SK-N-SH (cell line): ENCODE measurements at regions not wholly inside any gene's neighbourhood (a gene's known extent, or its start where the extent isn't known, plus 50 kb on each side); places are given as distances from the start of the nearest gene placed in this dataset.

Experiments used
- CTCF ChIA-PET: fragments of 300-600, 350-600 bp; formaldehyde crosslinking; extraction: SDS; loops from one replicate; lab custom pipeline; 2021; lab: Yijun Ruan, JAX
- POLR2A ChIA-PET: fragments of 350-600 bp; sonication (Branson Sonifier 250); formaldehyde crosslinking; extraction: SDS; loops from one replicate; lab custom pipeline; 2020; ENCODE audit warnings: antibody characterized with exemption, inconsistent platforms; lab: Yijun Ruan, JAX
- DNase-seq: peaks from one replicate; pipeline ENCODE4 v3.0.0; 2012
- H2AFZ ChIP-seq: fragments of 200-600 bp; sonication (generic); 2 replicates; pipeline ENCODE4 v1.8.1; 2016; ENCODE audit warnings: antibody characterized with exemption, mild to moderate bottlenecking, low read depth
- H3F3A ChIP-seq: fragments of 200-600 bp; sonication (generic); replicated peaks from 2 replicates; pipeline ENCODE3; 2016; ENCODE audit warnings: antibody characterized with exemption, mild to moderate bottlenecking; ENCODE audit not compliant: insufficient read depth
- H3K27ac ChIP-seq, 2 experiments: fragments of 200-500 bp in 1 of 2; fragments of 200-600 bp in 1 of 2; sonication (Bioruptor generic) in 1 of 2; sonication (generic), shearing (Covaris generic) in 1 of 2; 2 replicates each; pipeline versions ENCODE4 v1.5.1 to v1.6.1; 2014 to 2016; ENCODE audit warnings: low read depth in 2 of 2, inconsistent platforms in 1 of 2, low read length in 1 of 2, mild to moderate bottlenecking in 1 of 2, mixed read lengths in 1 of 2
- H3K27me3 ChIP-seq: fragments of 200-600 bp; sonication (generic), shearing (Covaris generic); 2 replicates; pipeline ENCODE4 v1.6.1; 2016; ENCODE audit warnings: mixed run types; ENCODE audit not compliant: insufficient read depth
- H3K36me3 ChIP-seq, 2 experiments: fragments of 200-500 bp in 1 of 2; fragments of 200-600 bp in 1 of 2; sonication (Bioruptor generic) in 1 of 2; sonication (generic) in 1 of 2; replicated peaks in 1 of 2; 2 replicates each; pipeline versions ENCODE3 to v1.5.1; 2014 to 2016; ENCODE audit warnings: low read length in 1 of 2, mild to moderate bottlenecking in 1 of 2; ENCODE audit not compliant: insufficient read depth in 2 of 2, control insufficient read depth in 1 of 2
- H3K4me1 ChIP-seq, 2 experiments: fragments of 200-500 bp in 1 of 2; fragments of 200-600 bp in 1 of 2; sonication (Bioruptor generic) in 1 of 2; sonication (generic), shearing (Covaris generic) in 1 of 2; 2 replicates each; pipeline versions ENCODE4 v1.5.1 to v1.6.1; 2014 to 2016; ENCODE audit warnings: low read depth in 1 of 2, low read length in 1 of 2, mixed run types in 1 of 2; ENCODE audit not compliant: insufficient read depth in 2 of 2, control insufficient read depth in 1 of 2
- H3K4me2 ChIP-seq: fragments of 200-600 bp; sonication (generic), shearing (Covaris generic); 2 replicates; pipeline ENCODE4 v1.6.1; 2017; ENCODE audit warnings: mixed run types
- H3K4me3 ChIP-seq, 2 experiments: fragments of 200-500 bp in 1 of 2; fragments of 200-600 bp in 1 of 2; sonication (Bioruptor generic) in 1 of 2; sonication (generic), shearing (Covaris generic) in 1 of 2; 2 replicates each; pipeline versions ENCODE4 v1.5.1 to v1.8.1; 2014 to 2016; ENCODE audit warnings: low read depth in 2 of 2, inconsistent platforms in 1 of 2, low read length in 1 of 2, mild to moderate bottlenecking in 1 of 2, mixed read lengths in 1 of 2, moderate library complexity in 1 of 2
- H3K79me2 ChIP-seq: fragments of 200-600 bp; sonication (generic); 2 replicates; pipeline ENCODE4 v1.8.1; 2017; ENCODE audit warnings: mild to moderate bottlenecking; ENCODE audit not compliant: insufficient read depth
- H3K9ac ChIP-seq: fragments of 200-600 bp; sonication (generic); 2 replicates; pipeline ENCODE4 v1.6.1; 2017; ENCODE audit warnings: mixed run types
- H3K9me2 ChIP-seq: fragments of 200-600 bp; sonication (generic); 2 replicates; pipeline ENCODE4 v1.6.1; 2017; ENCODE audit warnings: mixed run types
- H3K9me3 ChIP-seq: fragments of 200-600 bp; sonication (generic); 2 replicates; pipeline ENCODE4 v1.6.1; 2017; ENCODE audit warnings: mixed run types, mild to moderate bottlenecking, moderate library complexity
- H4K20me1 ChIP-seq: fragments of 200-600 bp; sonication (generic); 2 replicates; pipeline ENCODE4 v1.6.1; 2017; ENCODE audit warnings: mild to moderate bottlenecking, mixed run types; ENCODE audit not compliant: insufficient read depth
- CHD2 ChIP-seq: fragments of 150-350 bp; IDR thresholded peaks from 2 replicates; pipeline ENCODE4 v1.6.1; 2018; ENCODE audit warnings: low read length; ENCODE audit not compliant: partially characterized antibody
- EP300 ChIP-seq, 2 experiments: IDR thresholded peaks; 2 replicates each; pipeline versions ENCODE4 v1.4.0 to v1.6.1; 2012; ENCODE audit warnings: borderline replicate concordance in 1 of 2, low read depth in 1 of 2, low read length in 1 of 2
- FOSL2 ChIP-seq: IDR thresholded peaks from 2 replicates; pipeline ENCODE4 v1.4.0; 2012; ENCODE audit warnings: low read depth, mild to moderate bottlenecking, moderate library complexity, borderline replicate concordance
- FOXJ3 ChIP-seq: sonication (generic); formaldehyde crosslinking; IDR thresholded peaks from 2 replicates; pipeline ENCODE4 v1.5.1; 2020; ENCODE audit warnings: mild to moderate bottlenecking, missing genetic modification reagents
- GATA2 ChIP-seq: sonication (generic); formaldehyde crosslinking; IDR thresholded peaks from 2 replicates; pipeline ENCODE4 v1.5.0; 2020; ENCODE audit warnings: mild to moderate bottlenecking, missing genetic modification reagents
- IRF3 ChIP-seq: fragments of 150-350 bp; IDR thresholded peaks from 2 replicates; pipeline ENCODE4 v1.6.1; 2016; ENCODE audit warnings: mild to moderate bottlenecking, low read depth, low read length
- RAD21 ChIP-seq: IDR thresholded peaks from 2 replicates; pipeline ENCODE4 v1.6.1; 2012; ENCODE audit warnings: mild to moderate bottlenecking, low read length
- RCOR1 ChIP-seq: fragments of 150-350 bp; IDR thresholded peaks from 2 replicates; pipeline ENCODE4 v1.6.1; 2017; ENCODE audit warnings: antibody characterized with exemption, low read length
- REST ChIP-seq: IDR thresholded peaks from 2 replicates; pipeline ENCODE4 v1.6.1; 2012; ENCODE audit warnings: mild to moderate bottlenecking, low read depth, low read length, moderate library complexity
- RFX5 ChIP-seq: IDR thresholded peaks from 2 replicates; pipeline ENCODE4 v1.6.1; 2012; ENCODE audit warnings: mild to moderate bottlenecking, improper control_type of control experiment, low read length
- SIN3A ChIP-seq: IDR thresholded peaks from 2 replicates; pipeline ENCODE4 v1.6.1; 2012; ENCODE audit warnings: low read depth, mild to moderate bottlenecking, low read length, moderate library complexity, borderline replicate concordance
- SMC3 ChIP-seq: IDR thresholded peaks from 2 replicates; pipeline ENCODE4 v1.6.1; 2012; ENCODE audit warnings: low read depth, low read length, improper control_type of control experiment
- TAF1 ChIP-seq: IDR thresholded peaks from 2 replicates; pipeline ENCODE4 v1.6.1; 2012; ENCODE audit warnings: low read depth, mild to moderate bottlenecking, low read length, moderate library complexity, borderline replicate concordance
- TCF12 ChIP-seq: IDR thresholded peaks from 2 replicates; pipeline ENCODE4 v1.4.0; 2012
- USF1 ChIP-seq: IDR thresholded peaks from 2 replicates; pipeline ENCODE4 v1.4.0; 2012; ENCODE audit warnings: low read depth, borderline replicate concordance
- YY1 ChIP-seq: IDR thresholded peaks from 2 replicates; pipeline ENCODE4 v1.4.0; 2012; ENCODE audit warnings: low read depth, mild to moderate bottlenecking
- ZBTB33 ChIP-seq: IDR thresholded peaks from 2 replicates; pipeline ENCODE4 v1.4.0; 2012; ENCODE audit warnings: low read depth, borderline replicate concordance
- WGBS: methylation state at CpG from one replicate; pipeline ENCODE4 v1.1.6; 2017; ENCODE audit warnings: low lambda C conversion rate; 5-methylcytosine and 5-hydroxymethylcytosine counted together

GRCh38 chr7:130838738-130839137, 104.7 kb upstream of the KLF14 start (continued):
- TF ChIP-seq FOSL2 (peak; percentile 100), RFX5 (no peak), GATA2 (CRISPR knock-in tag) (no peak), REST (0 out of 2 replicates have a peak, but pooled peaks have one; percentile 34), TAF1 (0 out of 2 replicates have a peak, but pooled peaks have one; percentile 46), SIN3A (peak; percentile 31; the same call in 1 of the 2 replicates), IRF3 (no peak), RCOR1 (no peak), RAD21 (no peak), EP300 (IDR thresholded peaks at IDR 0.05; ENCODE audit: borderline replicate concordance in 1 of 2, low read depth in 1 of 2, low read length in 1 of 2) (peak in 1 of 2 experiments; percentile 97; a peak in 2 of 4 replicates), YY1 (no peak; the same call in 1 of the 2 replicates), TCF12 (peak; percentile 99), CHD2 (no peak), USF1 (no peak; the same call in 1 of the 2 replicates)

- no peaks in the 10 kb centered on the region for H3K27me3 ChIP-seq
- TF ChIP-seq GATA2 (CRISPR knock-in tag) (no peak), TCF12 (no peak), FOXJ3 (CRISPR knock-in tag) (no peak), ZBTB33 (no peak), IRF3 (no peak), SMC3 (no peak), FOSL2 (no peak)
- no peaks in the 10 kb centered on the region for H3K36me3 ChIP-seq
- H3K4me2 ChIP-seq: no peak overlapping the region
- 92% methylated on average over 2 of the region's 2 CpGs for WGBS
- no peaks in the 10 kb centered on the region for H3K9me2 ChIP-seq
- peaks cover 27% of the 10 kb centered on the region for H3F3A ChIP-seq
- POLR2A ChIA-PET: no interaction called here
- CTCF ChIA-PET: interaction anchor here (0.6 to 2.6 kb wide), 4 partner anchors 9 to 769 kb away, joined by 3 to 16 read pairs (median 3); no protein-coding TSS in a partner anchor
- no peak for DNase-seq
- no peak overlapping the region for H3K9ac ChIP-seq
- H3K4me3 ChIP-seq: no peak overlapping the region
- H3K79me2 ChIP-seq: no peaks in the 10 kb centered on the region
- no peaks in the 10 kb centered on the region for H4K20me1 ChIP-seq
- no peaks in the 10 kb centered on the region for H3K9me3 ChIP-seq
- peaks cover 0 to 19% of the 10 kb centered on the region in 2 experiments; a peak in 2 of 4 replicates for H3K4me1 ChIP-seq
- H3K27ac ChIP-seq: no peak overlapping the region; a peak in 1 of 4 replicates
- H2AFZ ChIP-seq: no peak overlapping the region
These were observed 106.6 kb upstream of the KLF14 start for GRCh38 chr7:130840599-130840998.
